ENCODE measurements at regions not wholly inside any gene's neighbourhood (a gene's known extent, or its start where the extent isn't known, plus 50 kb on each side); places are given as distances from the start of the nearest gene placed in this dataset.

- no peak for TF ChIP-seq CTCF (IDR thresholded peaks at IDR 0.05; ENCODE audit: unreplicated experiment)
- Mint-ChIP-seq H3K4me3 (no peak overlapping the region), H3K9me3 (peaks cover 3% of the 10 kb centered on the region), H3K4me1 (peaks cover 4% of the 10 kb centered on the region), H3K36me3 (no peaks in the 10 kb centered on the region), H3K27ac (no peak overlapping the region), H3K27me3 (ENCODE audit: low read depth) (peaks cover 4% of the 10 kb centered on the region)
- DNase-seq (ENCODE audit: low spot score in 2 of 2, unreplicated experiment in 2 of 2), result no peak
These were observed 220.5 kb upstream of the ATXN7L3B start for GRCh38 chr12:74317078-74317601.

GRCh38 chr12:74317741-74318140, 219.9 kb upstream of the ATXN7L3B start:
- no peak overlapping the region for H3K27ac Mint-ChIP-seq
- H3K27me3 Mint-ChIP-seq (ENCODE audit: low read depth), result peaks cover 4% of the 10 kb centered on the region
- peaks cover 4% of the 10 kb centered on the region for H3K4me1 Mint-ChIP-seq
- TF ChIP-seq CTCF (IDR thresholded peaks at IDR 0.05; ENCODE audit: unreplicated experiment), result no peak
- H3K36me3 Mint-ChIP-seq, result no peaks in the 10 kb centered on the region
- no peak overlapping the region for H3K4me3 Mint-ChIP-seq
- no peak for DNase-seq (ENCODE audit: low spot score in 2 of 2, unreplicated experiment in 2 of 2)
- peaks cover under 1% of the 10 kb centered on the region for H3K9me3 Mint-ChIP-seq

GRCh38 chr12:74319886-74320285, 217.7 kb upstream of the ATXN7L3B start:
- Mint-ChIP-seq H3K36me3 (no peaks in the 10 kb centered on the region), H3K4me3 (no peak overlapping the region), H3K4me1 (peaks cover 4% of the 10 kb centered on the region), H3K27me3 (ENCODE audit: low read depth) (peaks cover 2% of the 10 kb centered on the region), H3K9me3 (no peaks in the 10 kb centered on the region), H3K27ac (no peak overlapping the region)
- no peak for DNase-seq (ENCODE audit: low spot score in 2 of 2, unreplicated experiment in 2 of 2)
- no peak for TF ChIP-seq CTCF (IDR thresholded peaks at IDR 0.05; ENCODE audit: unreplicated experiment)

GRCh38 chr12:74321381-74321780, 216.3 kb upstream of the ATXN7L3B start:
- Mint-ChIP-seq H3K9me3 (no peaks in the 10 kb centered on the region), H3K4me3 (no peak overlapping the region), H3K4me1 (peaks cover 4% of the 10 kb centered on the region), H3K27ac (no peak overlapping the region), H3K27me3 (ENCODE audit: low read depth) (peaks cover 2% of the 10 kb centered on the region), H3K36me3 (no peaks in the 10 kb centered on the region)
- no peak for DNase-seq (ENCODE audit: low spot score in 2 of 2, unreplicated experiment in 2 of 2)
- TF ChIP-seq CTCF (IDR thresholded peaks at IDR 0.05; ENCODE audit: unreplicated experiment), result no peak

- no peak overlapping the region for H3K27ac Mint-ChIP-seq
- H3K27me3 Mint-ChIP-seq (ENCODE audit: low read depth), result peaks cover 2% of the 10 kb centered on the region
- H3K4me3 Mint-ChIP-seq, result no peak overlapping the region
- no peak for DNase-seq (ENCODE audit: low spot score in 2 of 2, unreplicated experiment in 2 of 2)
- H3K36me3 Mint-ChIP-seq, result no peaks in the 10 kb centered on the region
- H3K9me3 Mint-ChIP-seq, result no peaks in the 10 kb centered on the region
- no peaks in the 10 kb centered on the region for H3K4me1 Mint-ChIP-seq
- no peak for TF ChIP-seq CTCF (IDR thresholded peaks at IDR 0.05; ENCODE audit: unreplicated experiment)
These were observed 214.8 kb upstream of the ATXN7L3B start for GRCh38 chr12:74322792-74323191.

- no peaks in the 10 kb centered on the region for H3K9me3 Mint-ChIP-seq
- no peak for TF ChIP-seq CTCF (IDR thresholded peaks at IDR 0.05; ENCODE audit: unreplicated experiment)
- no peaks in the 10 kb centered on the region for H3K36me3 Mint-ChIP-seq
- no peak overlapping the region for H3K4me3 Mint-ChIP-seq
- peaks cover 6% of the 10 kb centered on the region for H3K4me1 Mint-ChIP-seq
- H3K27me3 Mint-ChIP-seq (ENCODE audit: low read depth), result no peaks in the 10 kb centered on the region
- no peak for DNase-seq (ENCODE audit: low spot score in 2 of 2, unreplicated experiment in 2 of 2)
- no peak overlapping the region for H3K27ac Mint-ChIP-seq
These were observed 209.0 kb upstream of the ATXN7L3B start for GRCh38 chr12:74328623-74329022.

Measured in mesothelial cell of epicardium (in vitro differentiated cells).